ENCODE measurements at regions not wholly inside any gene's neighbourhood (a gene's known extent, or its start where the extent isn't known, plus 50 kb on each side); places are given as distances from the start of the nearest gene placed in this dataset.
A peak's percentile ranks its signal among the peaks of the same experiment; 100 is the strongest.

DNA sequence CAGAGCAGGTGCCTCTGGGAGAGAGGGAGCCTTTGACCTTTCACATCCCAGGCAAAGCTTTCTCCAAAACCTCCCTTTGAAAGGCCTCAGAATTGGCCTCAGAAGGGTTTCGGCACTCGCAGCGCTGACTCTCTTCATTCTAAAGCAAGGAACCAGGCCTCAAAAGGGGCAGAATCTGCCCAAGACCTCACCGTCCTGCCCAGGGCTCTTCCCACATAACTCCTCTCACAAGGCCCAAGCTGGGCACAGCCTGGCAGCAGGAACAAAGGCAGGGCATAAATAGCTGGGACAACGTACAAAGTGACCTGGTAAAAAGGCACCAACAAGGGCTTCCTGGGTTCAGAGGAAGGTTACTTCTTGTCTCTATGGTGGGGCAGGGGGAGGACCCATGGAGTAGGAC lies 166.3 kb upstream of the FSTL4 start:
- DNase-seq (ENCODE audit: low read depth in 4 of 4, low spot score in 1 of 4) = no peak

DNA sequence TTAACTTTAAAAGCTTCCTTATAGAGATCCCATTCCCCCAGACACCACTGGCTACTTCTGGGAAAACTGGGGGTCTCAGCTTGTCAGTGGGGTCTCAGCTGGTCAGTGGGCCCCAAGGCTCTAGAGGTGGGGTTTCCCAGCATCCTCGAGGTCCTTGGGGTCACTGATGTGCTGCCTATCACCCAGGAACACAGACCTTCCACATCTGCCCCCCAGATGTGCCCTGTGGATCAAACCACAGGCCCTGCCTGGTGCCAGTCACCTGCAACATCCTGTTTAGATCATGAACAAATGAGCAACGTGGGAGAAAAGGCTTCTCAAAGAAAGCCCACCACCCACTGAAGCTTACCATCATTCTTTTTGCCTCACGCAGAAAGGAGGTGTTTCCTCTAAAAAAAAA lies 165.6 kb upstream of the FSTL4 start:
- no peak for DNase-seq (ENCODE audit: low read depth in 4 of 4, low spot score in 1 of 4)

DNA sequence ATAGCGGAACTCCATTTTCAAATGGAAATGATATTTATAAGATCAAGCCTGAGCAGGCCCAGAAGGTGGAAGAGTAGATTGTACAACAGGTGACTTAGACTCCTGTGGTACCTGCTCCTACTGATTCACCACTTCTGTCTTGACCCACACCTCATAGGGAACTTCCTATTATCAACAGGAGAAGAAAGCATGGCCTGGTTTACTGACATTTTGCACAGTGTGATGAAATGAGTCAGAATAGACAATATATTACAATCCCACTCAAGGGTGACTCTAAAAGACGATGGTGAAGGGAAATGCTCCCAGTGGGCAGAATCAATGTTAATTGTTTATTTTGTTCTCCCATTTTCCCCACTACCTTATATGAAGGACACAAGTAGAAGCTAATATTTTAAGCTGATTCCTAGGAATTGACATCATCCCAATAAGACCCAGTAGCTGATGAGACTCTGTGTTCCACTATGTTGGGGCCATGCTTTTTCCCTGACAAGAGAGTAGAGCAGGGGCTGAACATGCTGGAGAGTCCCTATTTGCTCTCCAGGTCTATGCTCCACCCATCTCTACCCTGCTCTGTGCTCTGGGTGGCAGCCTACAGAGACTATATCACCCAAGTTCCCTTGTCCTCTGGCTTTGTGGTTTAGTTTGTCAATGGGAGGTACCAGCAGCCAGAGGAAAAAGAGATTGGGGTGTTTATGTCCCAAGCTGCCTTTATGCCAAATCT lies 163.4 kb upstream of the FSTL4 start:
- DNase-seq (ENCODE audit: low read depth in 4 of 4, low spot score in 1 of 4) = no peak

DNA sequence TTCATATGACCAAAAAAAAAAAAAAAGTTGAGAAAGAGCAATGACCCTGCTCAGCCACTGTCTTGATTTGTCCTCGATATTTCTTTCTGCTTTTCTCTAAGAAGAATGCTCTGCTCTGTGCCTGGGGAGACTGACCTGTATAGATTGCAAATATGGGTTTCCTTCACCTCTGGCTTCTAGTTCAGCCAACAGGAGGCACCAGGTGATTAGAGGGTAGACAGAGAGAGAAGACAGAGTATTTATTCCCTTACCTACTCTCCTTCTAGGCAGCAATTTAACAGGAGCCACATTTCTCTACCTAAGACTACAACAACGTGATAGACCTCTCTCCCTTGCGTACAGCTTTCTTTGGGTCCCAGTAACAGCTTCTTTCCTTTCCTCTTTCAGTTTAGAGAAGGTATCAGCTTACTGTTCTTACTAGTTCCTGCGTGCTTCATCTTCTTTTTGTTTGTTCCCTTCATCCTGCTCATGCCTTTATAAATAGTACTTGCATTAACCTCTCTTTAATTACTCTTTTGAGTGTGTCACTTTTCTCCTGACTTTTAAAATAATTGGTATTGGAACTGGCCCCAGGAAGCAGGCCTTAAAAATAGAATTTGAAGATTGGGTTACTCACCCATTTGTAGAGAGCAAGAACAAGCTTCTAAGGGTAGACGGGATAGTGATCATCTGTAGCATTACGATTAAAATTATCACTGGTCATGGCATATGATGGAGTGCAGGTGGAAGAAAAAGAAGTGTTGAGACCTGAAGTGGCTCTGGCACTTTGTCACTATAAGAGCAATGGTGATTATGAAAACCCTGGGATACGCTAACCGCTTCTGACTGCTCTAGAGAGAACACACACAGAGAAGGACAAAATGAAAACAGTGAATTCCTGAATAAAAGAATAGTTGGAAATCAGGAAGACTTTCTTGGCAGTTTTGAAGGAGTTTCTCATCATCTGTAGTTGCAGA lies 161.2 kb upstream of the FSTL4 start:
- no peak for DNase-seq (ENCODE audit: low read depth in 4 of 4, low spot score in 1 of 4)

DNA sequence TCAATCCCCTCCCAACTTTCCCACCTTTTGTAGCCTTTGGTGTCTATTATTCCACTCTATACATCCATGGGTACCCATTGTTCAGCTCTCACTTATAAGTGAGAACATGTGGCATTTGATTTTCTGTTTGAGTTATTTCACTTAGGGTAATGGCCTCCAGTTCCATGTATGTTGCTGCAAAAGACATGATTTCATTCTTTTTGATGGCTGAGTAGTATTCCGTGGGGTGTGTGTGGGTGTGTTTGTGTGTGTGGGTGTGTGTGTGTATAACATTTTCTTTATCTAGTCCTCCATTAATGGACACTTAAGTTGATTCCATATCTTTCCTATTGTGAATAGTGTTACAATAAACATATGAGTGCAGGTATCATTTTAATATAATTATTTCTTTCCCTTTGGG lies 157.5 kb upstream of the FSTL4 start:
- no peak for DNase-seq (ENCODE audit: low read depth in 4 of 4, low spot score in 1 of 4)

DNA sequence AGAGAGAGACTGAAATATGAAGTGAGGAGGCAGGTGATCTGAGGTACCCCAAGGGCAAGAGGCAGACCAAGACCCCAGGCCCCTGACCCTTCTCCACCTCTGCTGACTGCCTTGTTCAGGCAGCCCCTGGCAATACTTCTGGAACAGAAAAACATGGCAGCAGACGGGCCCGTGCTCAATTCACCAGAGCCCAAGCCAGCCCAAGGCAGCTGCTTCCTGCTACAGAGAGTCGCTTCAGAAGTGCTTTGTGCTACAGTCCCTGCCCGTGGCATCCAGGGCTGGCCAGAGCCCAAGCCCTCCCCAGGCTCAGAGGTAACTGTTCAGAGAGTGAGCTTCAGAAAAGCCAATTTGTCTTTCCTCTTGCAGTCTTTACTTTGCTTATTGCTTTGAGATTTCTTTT lies 151.4 kb upstream of the FSTL4 start:
- DNase-seq (ENCODE audit: low read depth in 4 of 4, low spot score in 1 of 4) = no peak

DNA sequence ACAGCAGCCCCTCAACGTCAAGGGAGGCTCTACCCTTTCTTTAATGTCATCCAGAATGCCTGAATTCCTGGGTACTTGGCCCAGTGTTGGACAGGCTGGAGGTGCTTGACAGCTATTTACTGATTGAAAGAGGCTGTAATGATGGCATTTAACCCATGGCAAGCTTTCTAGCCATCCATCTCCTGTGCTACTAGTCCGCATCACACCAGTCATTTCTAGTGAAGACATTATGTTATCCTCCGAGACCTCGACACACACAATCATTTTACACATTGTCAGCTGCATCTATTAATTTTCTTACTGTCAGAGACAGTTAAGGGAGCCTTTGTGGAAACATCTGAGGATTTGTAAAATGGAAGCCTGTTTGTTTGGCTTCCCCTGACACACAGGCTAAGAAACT lies 149.3 kb upstream of the FSTL4 start:
- DNase-seq (ENCODE audit: low read depth in 4 of 4, low spot score in 1 of 4) = no peak

DNA sequence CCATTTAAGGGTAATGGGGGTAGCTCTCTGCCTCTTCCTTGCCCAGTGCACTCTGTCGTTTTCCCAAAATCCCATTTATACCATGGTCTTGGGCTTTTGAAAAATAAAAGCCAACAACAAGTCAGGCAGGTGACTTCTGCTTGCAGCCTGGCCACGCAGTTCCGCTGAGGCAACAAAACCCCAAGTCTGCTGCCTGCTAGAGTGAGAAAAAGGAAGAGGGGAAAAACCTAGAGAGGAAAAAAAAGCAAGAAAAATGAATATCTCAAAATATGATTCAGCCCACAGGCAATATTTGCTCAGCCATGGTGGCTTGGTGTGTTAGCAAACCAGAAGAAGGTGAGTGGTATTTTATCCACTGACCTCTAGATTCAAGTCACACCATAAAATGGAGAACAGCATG lies 148.2 kb upstream of the FSTL4 start:
- no peak for DNase-seq (ENCODE audit: low read depth in 4 of 4, low spot score in 1 of 4)

DNA sequence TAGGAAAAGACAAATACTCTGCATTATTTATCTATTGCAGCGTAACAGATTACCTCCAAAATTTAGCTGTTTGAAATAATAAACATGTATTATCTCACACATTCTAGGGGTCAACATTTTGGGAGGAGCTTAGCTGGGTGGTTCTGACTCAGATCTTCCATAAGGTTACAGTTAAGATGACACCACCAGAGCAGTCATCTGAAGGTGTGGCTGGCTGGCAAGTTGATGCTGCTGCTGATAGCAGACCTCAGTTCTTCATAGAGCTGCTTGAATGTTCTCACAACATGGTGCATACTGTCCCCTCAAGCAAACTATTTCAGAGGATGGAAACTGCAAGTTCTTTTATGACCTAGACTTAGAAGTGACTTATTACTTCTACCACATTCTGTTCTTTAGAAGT lies 146.3 kb upstream of the FSTL4 start:
- no peak for DNase-seq (ENCODE audit: low read depth in 4 of 4, low spot score in 1 of 4)

DNA sequence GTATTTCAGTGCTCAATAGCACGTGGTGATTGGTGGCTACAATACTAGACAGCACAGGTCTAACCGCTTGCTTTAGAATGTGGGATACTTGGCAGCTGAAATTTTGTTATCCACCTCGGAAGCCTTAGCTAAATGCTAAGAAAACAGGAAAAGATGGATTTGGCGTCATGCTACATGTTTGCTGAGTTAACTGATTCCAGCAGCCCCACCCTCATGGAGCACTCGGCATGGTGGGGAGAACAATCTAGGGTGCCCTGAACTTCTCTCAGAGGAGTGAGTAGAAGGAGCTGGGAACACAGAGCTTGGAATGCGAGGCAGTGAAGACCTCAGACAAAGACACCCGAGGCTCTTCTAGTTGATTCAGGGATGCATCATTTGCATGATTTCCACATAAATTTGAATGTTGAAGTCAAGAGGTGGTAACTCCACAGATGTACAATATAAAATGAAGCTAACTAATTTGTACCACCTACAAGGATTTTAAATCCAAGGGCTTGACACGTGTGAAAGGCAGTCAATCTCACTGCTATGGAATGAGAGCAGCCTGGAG lies 145.1 kb upstream of the FSTL4 start:
- DNase-seq (ENCODE audit: low read depth in 4 of 4, low spot score in 1 of 4) = no peak

DNA sequence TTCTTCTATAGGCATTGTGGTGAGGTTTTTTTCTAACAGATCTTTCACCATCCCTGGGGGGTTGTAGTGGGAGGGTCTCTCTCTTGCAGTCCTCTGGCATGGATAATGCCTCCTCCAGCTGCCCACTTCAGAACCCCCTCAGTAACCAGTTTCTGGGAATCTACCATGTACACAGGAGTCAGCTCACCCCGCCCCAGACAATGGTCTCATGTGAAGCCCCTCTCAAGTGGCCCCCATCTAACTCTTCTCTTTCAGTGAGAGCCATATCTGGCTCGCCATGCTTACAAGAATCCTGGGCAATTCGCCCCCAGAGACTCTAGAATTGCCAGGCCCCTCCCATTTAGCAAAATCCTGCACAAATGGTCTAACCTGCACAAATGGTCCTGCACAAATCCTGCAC lies 144.4 kb upstream of the FSTL4 start:
- no peak for DNase-seq (ENCODE audit: low read depth in 4 of 4, low spot score in 1 of 4)

DNA sequence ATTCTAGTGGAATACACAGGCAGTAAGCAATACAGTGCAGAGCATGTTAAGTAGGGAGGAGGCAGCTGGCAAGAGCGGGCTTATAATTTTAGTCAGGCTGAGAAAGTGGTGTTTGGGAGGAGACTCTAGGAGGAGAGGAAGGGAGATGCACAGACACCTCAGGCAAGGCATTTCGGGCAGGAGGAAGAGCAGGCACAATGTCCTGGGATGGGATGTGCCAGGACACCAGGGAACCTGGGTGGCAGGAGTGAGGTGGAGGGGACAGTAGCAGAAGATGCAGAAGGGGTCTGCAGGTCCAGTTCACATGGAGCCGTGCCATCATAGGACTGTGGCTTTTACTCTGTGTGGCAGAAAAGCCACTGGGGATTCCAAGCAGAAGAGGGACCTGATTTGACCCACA lies 143.7 kb upstream of the FSTL4 start:
- DNase-seq (ENCODE audit: low read depth in 4 of 4, low spot score in 1 of 4) = no peak

DNA sequence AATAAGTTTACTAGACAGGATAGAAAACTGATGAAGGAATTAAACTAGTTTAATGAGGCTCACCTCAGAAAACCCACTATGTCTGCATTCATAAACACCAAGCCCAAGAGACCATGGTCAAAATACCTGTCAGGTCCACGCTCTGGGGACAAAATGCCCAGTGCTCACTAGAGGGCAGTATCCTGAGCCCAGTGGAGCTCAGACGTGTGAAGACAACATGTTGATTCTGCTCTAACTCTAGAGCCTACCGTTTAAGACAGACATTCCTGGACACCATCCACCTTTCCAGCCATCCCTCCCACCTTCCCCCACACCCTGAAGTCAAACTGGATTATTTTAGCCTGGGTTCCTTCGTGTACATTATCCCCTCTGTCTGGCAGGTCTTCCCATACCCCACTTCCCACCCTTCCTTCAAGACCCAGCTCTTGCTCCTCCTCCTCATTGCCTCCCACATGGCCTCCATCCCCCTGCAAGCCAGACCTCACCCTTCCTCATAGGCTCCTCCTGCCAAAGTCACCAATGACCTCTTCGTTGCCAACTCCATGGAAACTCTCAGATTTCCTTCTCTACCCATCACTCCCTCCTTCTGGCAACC lies 142.3 kb upstream of the FSTL4 start:
- peak in 1 of 4 experiments; percentile 15 for DNase-seq (ENCODE audit: low read depth in 4 of 4, low spot score in 1 of 4)

DNA sequence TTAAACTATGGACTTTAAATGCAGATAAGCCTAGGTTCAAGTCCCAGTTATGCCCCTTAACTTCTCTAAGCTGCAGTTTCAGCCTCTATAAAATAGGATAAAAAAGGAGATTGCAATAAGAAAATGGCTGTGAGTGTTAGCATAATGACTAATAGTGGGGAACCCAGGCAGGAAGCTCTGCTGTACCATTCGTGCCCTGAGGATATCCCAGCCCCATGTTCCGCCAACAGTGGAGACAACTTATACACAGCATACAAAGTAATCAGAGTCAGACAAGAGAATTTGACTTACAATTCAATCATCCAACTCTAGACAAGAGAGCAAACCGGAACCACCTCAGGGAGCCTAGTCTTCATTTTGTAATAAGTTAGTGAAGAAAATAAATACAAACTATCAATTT lies 141.5 kb upstream of the FSTL4 start:
- no peak for DNase-seq (ENCODE audit: low read depth in 4 of 4, low spot score in 1 of 4)

DNA sequence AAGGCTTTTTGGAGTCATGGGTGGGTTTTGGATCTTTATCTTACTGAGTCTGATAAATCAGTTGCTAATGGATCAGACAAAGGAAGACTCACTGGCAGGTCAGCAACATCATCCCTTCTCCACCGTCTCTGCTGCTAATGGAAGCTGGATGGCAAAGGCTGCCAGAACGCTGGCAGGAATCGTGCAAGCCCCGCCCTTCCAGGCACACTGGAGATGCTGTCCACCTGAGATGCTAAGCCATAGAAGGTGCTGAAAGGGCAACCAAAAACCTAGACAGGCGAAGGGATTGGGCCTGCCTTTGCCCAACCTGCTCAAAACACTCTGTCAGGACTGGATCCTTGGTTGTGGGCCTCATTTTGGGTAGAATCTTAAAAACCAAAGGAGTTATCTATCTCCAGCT lies 139.5 kb upstream of the FSTL4 start:
- DNase-seq (ENCODE audit: low read depth in 4 of 4, low spot score in 1 of 4) = no peak

DNA sequence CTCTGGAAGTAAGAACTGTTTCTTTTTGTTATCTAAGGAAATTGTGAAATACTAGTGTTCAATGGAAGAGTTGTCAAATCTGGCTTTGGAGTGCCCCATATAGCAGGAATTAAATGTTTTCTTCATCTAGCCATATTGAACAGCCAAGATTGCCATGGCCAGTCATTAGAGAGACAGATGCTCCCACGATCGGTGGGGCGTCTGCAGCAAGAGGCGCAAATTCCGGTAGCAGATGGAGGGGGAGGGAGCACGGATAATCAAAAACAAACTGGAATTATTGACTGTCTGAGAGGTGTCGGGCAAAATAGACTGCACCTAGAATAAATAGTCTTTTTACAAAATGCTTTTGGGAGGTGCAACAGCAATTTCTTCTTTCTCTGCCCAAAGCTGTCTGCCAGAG lies 139.1 kb upstream of the FSTL4 start:
- no peak for DNase-seq (ENCODE audit: low read depth in 4 of 4, low spot score in 1 of 4)

DNA sequence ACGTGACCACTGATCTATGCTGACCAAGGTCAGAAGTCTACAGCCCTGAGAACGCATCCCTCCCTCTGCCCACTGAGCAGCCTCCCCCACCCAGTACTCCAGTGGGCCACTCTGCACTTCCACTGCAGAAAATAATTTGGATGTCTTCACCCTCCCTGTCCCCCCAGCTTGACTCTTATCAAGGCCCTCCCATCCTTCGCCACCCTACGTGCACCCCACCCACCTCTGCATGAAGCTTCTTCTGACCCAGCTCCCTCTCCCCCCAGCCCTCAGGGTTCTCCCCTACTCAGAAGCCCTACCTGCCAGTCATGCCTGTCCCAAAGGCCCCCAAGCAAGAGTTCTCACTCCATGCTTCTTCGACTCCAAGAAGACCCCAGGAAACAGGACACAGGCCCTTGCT lies 138.5 kb upstream of the FSTL4 start:
- DNase-seq (ENCODE audit: low read depth in 4 of 4, low spot score in 1 of 4) = no peak

DNA sequence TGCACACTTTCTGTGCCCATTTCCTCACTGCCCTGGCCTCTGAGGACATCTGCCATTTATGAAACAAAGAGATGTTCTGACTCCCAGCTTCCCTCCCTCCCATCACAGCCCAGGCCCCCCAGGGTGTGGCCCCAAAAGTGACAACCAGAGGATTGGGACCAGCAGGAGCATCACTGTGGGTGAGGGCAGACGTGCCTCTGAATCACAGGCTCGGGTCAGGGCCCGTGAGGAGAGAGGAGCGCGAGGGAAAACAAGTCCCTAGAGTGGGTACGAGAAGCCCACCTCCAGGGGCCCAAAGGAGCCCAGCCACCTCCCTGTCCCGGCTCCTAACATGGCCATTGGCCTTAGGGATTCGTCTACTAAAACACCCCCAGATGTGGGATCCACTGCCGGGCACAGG lies 138.0 kb upstream of the FSTL4 start:
- no peak for DNase-seq (ENCODE audit: low read depth in 4 of 4, low spot score in 1 of 4)

DNA sequence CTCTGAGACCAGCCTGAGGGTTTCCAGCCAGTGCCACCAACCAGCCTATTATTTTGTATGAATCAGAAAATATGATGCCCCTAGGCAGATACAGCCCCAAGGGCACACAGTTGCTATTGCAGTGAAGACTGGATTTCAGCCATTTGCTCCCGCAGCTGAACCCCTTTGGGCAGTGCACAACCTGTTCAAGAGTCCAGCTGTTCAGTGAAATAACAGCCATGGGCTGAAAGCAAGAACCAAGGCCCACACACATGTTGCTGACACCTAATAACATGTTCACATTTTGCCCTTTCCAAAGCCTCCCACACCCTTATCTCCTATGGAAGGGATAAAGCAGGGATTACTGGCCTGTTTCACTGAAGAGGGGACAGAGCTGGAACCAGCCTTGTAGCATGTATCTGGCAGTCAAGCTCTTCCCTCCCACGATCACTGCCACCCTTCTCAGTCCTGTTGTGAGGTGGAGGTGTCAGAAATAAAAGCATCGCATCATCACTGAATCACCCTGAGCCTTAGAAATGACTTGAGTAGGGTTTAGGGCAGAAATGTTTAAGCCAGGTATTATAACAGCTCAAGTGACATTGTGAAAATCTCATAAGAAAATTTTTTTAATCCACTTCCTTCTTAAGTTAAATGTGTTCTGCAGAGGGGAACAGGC lies 137.1 kb upstream of the FSTL4 start:
- DNase-seq (ENCODE audit: low read depth in 4 of 4, low spot score in 1 of 4) = no peak

DNA sequence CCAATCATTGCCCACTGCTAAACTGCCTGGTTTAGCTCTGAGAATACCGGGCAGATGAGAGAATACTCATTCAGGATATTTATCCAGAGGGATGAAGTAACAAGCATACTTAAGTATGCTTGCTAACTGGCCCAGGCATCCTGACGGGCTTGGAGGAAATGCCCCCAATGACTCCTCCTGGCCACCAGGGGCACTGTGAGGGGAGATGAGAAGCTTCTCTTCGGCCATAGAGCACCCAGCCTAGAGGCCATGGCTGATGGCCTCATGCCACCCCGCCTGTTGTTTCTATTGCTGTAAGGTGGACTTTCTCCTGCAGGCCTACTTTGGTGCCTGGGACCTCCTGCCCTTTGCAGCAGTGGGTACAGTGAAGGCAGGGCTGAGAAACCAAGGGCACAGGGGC lies 134.5 kb upstream of the FSTL4 start:
- no peak for DNase-seq (ENCODE audit: low read depth in 4 of 4, low spot score in 1 of 4)

DNA sequence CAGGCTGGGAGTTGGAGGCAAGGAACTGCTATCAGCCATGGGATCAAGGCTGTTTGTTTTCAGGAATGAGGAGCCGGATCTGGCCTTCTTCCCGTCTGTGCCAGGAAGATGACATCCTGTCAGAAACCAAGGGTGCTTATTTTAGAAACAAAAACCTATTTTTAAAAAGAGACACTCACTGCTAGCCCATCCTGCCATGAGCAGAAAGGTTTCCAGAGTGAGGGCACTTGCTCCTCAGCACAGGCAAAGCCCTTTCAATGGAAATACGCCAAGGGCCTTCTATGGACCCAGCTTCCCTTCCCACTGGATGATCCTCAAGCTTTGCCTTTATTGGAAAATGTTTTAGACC lies 132.6 kb upstream of the FSTL4 start:
- DNase-seq (ENCODE audit: low read depth in 4 of 4, low spot score in 1 of 4) = no peak
